ENCODE measurements at regions not wholly inside any gene's neighbourhood (a gene's known extent, or its start where the extent isn't known, plus 50 kb on each side); places are given as distances from the start of the nearest gene placed in this dataset.
A peak's percentile ranks its signal among the peaks of the same experiment; 100 is the strongest.

- Mint-ChIP-seq H3K27ac (no peak overlapping the region), H3K4me1 (no peaks in the 10 kb centered on the region), H3K27me3 (no peaks in the 10 kb centered on the region), H3K36me3 (no peaks in the 10 kb centered on the region), H3K4me3 (no peak overlapping the region), H3K9me3 (no peaks in the 10 kb centered on the region)
- ATAC-seq: no peak
Measured at GRCh38 chr2:181193550-181193949, 213.1 kb downstream of the UBE2E3 start.

- Mint-ChIP-seq H3K4me3 (no peak overlapping the region), H3K36me3 (no peaks in the 10 kb centered on the region), H3K27ac (no peak overlapping the region), H3K9me3 (no peaks in the 10 kb centered on the region), H3K4me1 (no peaks in the 10 kb centered on the region), H3K27me3 (no peaks in the 10 kb centered on the region)
- ATAC-seq: no peak
Measured at GRCh38 chr2:181196401-181196800, 216.0 kb downstream of the UBE2E3 start.

GRCh38 chr2:181197140-181197760 lies 216.8 kb downstream of the UBE2E3 start:
- H3K27me3 Mint-ChIP-seq: no peaks in the 10 kb centered on the region
- no peak overlapping the region for H3K4me3 Mint-ChIP-seq
- no peaks in the 10 kb centered on the region for H3K9me3 Mint-ChIP-seq
- no peak overlapping the region for H3K27ac Mint-ChIP-seq
- no peaks in the 10 kb centered on the region for H3K36me3 Mint-ChIP-seq
- no peak for ATAC-seq
- H3K4me1 Mint-ChIP-seq: no peaks in the 10 kb centered on the region

GRCh38 chr2:181198183-181198864 lies 217.9 kb downstream of the UBE2E3 start:
- Mint-ChIP-seq H3K9me3 (no peaks in the 10 kb centered on the region), H3K4me1 (no peaks in the 10 kb centered on the region), H3K36me3 (no peaks in the 10 kb centered on the region), H3K27me3 (no peaks in the 10 kb centered on the region), H3K27ac (no peak overlapping the region), H3K4me3 (no peak overlapping the region)
- no peak for ATAC-seq

GRCh38 chr2:181203412-181203811 lies 223.0 kb downstream of the UBE2E3 start:
- Mint-ChIP-seq H3K27ac (no peak overlapping the region), H3K9me3 (peaks cover 15% of the 10 kb centered on the region), H3K4me1 (no peaks in the 10 kb centered on the region), H3K36me3 (peaks cover 10% of the 10 kb centered on the region), H3K27me3 (no peaks in the 10 kb centered on the region), H3K4me3 (no peak overlapping the region)
- ATAC-seq: no peak

GRCh38 chr2:181203916-181204315 lies 223.5 kb downstream of the UBE2E3 start:
- H3K27ac Mint-ChIP-seq: no peak overlapping the region
- H3K4me3 Mint-ChIP-seq: no peak overlapping the region
- H3K36me3 Mint-ChIP-seq: peaks cover 15% of the 10 kb centered on the region
- H3K4me1 Mint-ChIP-seq: no peaks in the 10 kb centered on the region
- peaks cover 19% of the 10 kb centered on the region for H3K9me3 Mint-ChIP-seq
- ATAC-seq: no peak
- H3K27me3 Mint-ChIP-seq: no peaks in the 10 kb centered on the region

- no peak for ATAC-seq
- Mint-ChIP-seq H3K36me3 (no peaks in the 10 kb centered on the region), H3K4me1 (no peaks in the 10 kb centered on the region)
Measured at GRCh38 chr2:181218401-181218821, 238.0 kb downstream of the UBE2E3 start.

GRCh38 chr2:181223234-181223633 lies 234.0 kb upstream of the ITGA4 start:
- no peak for ATAC-seq
- H3K9me3 Mint-ChIP-seq: no peaks in the 10 kb centered on the region
- H3K27me3 Mint-ChIP-seq: peaks cover 11% of the 10 kb centered on the region
- H3K36me3 Mint-ChIP-seq: peaks cover 5% of the 10 kb centered on the region
- H3K4me3 Mint-ChIP-seq: no peak overlapping the region
- no peaks in the 10 kb centered on the region for H3K4me1 Mint-ChIP-seq
- no peak overlapping the region for H3K27ac Mint-ChIP-seq

More at GRCh38 chr2:181218401-181218821, 238.0 kb downstream of the UBE2E3 start:
- no peak overlapping the region for H3K4me3 Mint-ChIP-seq
- H3K27ac Mint-ChIP-seq: no peak overlapping the region
- no peaks in the 10 kb centered on the region for H3K27me3 Mint-ChIP-seq
- H3K9me3 Mint-ChIP-seq: no peaks in the 10 kb centered on the region

- ATAC-seq: no peak
- H3K36me3 Mint-ChIP-seq: peaks cover 5% of the 10 kb centered on the region
- H3K4me3 Mint-ChIP-seq: no peak overlapping the region
- no peaks in the 10 kb centered on the region for H3K4me1 Mint-ChIP-seq
- no peaks in the 10 kb centered on the region for H3K9me3 Mint-ChIP-seq
- H3K27ac Mint-ChIP-seq: no peak overlapping the region
- H3K27me3 Mint-ChIP-seq: peaks cover 11% of the 10 kb centered on the region
Measured at GRCh38 chr2:181224866-181225265, 232.3 kb upstream of the ITGA4 start.

GRCh38 chr2:181228661-181229060 lies 228.5 kb upstream of the ITGA4 start:
- Mint-ChIP-seq H3K27me3 (peaks cover 11% of the 10 kb centered on the region), H3K27ac (no peak overlapping the region), H3K4me1 (no peaks in the 10 kb centered on the region), H3K4me3 (no peak overlapping the region), H3K9me3 (no peaks in the 10 kb centered on the region), H3K36me3 (peaks cover 5% of the 10 kb centered on the region)
- no peak for ATAC-seq

- no peak overlapping the region for H3K4me3 Mint-ChIP-seq
- no peak for ATAC-seq
Measured at GRCh38 chr2:181231151-181231550, 226.0 kb upstream of the ITGA4 start.

GRCh38 chr2:181231886-181232621 lies 225.1 kb upstream of the ITGA4 start:
- Mint-ChIP-seq H3K4me3 (no peak overlapping the region), H3K36me3 (no peaks in the 10 kb centered on the region), H3K27ac (no peak overlapping the region), H3K9me3 (no peaks in the 10 kb centered on the region), H3K27me3 (peaks cover 5% of the 10 kb centered on the region), H3K4me1 (peaks cover 10% of the 10 kb centered on the region)
- no peak for ATAC-seq

More at GRCh38 chr2:181231151-181231550, 226.0 kb upstream of the ITGA4 start:
- H3K4me1 Mint-ChIP-seq: peaks cover 4% of the 10 kb centered on the region
- no peaks in the 10 kb centered on the region for H3K9me3 Mint-ChIP-seq
- H3K27ac Mint-ChIP-seq: no peak overlapping the region
- H3K27me3 Mint-ChIP-seq: peaks cover 11% of the 10 kb centered on the region
- H3K36me3 Mint-ChIP-seq: no peaks in the 10 kb centered on the region

- H3K4me3 Mint-ChIP-seq: no peak overlapping the region
- H3K9me3 Mint-ChIP-seq: peaks cover 3% of the 10 kb centered on the region
- H3K27me3 Mint-ChIP-seq: no peaks in the 10 kb centered on the region
- no peaks in the 10 kb centered on the region for H3K36me3 Mint-ChIP-seq
- H3K4me1 Mint-ChIP-seq: peaks cover 20% of the 10 kb centered on the region
- ATAC-seq: no peak
- H3K27ac Mint-ChIP-seq: no peak overlapping the region
Measured at GRCh38 chr2:181234487-181234891, 222.7 kb upstream of the ITGA4 start.

GRCh38 chr2:181235011-181235410 lies 222.2 kb upstream of the ITGA4 start:
- peaks cover 20% of the 10 kb centered on the region for H3K4me1 Mint-ChIP-seq
- no peak overlapping the region for H3K27ac Mint-ChIP-seq
- peaks cover 3% of the 10 kb centered on the region for H3K9me3 Mint-ChIP-seq
- no peak for ATAC-seq
- H3K36me3 Mint-ChIP-seq: no peaks in the 10 kb centered on the region
- H3K27me3 Mint-ChIP-seq: no peaks in the 10 kb centered on the region
- no peak overlapping the region for H3K4me3 Mint-ChIP-seq

- H3K9me3 Mint-ChIP-seq: peaks cover 3% of the 10 kb centered on the region
- no peak overlapping the region for H3K4me3 Mint-ChIP-seq
- no peaks in the 10 kb centered on the region for H3K27me3 Mint-ChIP-seq
- no peak overlapping the region for H3K27ac Mint-ChIP-seq
- ATAC-seq: peak; percentile 94
- H3K36me3 Mint-ChIP-seq: no peaks in the 10 kb centered on the region
- peaks cover 20% of the 10 kb centered on the region for H3K4me1 Mint-ChIP-seq
Measured at GRCh38 chr2:181235683-181236459, 221.3 kb upstream of the ITGA4 start.
